NCI-H748 (cell line): ENCODE measurements at regions not wholly inside any gene's neighbourhood (a gene's known extent, or its start where the extent isn't known, plus 50 kb on each side); places are given as distances from the start of the nearest gene placed in this dataset.
"Not testable (repeated sequence)": the region's sequence is repeated elsewhere in the genome, so short reads cannot be mapped to it uniquely, and the experiment has no call there.

ENCODE experiments used
- DNase-seq: peaks from one replicate; lab custom pipeline; 2025; ENCODE audit not compliant: unreplicated experiment; lab: John Stamatoyannopoulos, UW

DNA sequence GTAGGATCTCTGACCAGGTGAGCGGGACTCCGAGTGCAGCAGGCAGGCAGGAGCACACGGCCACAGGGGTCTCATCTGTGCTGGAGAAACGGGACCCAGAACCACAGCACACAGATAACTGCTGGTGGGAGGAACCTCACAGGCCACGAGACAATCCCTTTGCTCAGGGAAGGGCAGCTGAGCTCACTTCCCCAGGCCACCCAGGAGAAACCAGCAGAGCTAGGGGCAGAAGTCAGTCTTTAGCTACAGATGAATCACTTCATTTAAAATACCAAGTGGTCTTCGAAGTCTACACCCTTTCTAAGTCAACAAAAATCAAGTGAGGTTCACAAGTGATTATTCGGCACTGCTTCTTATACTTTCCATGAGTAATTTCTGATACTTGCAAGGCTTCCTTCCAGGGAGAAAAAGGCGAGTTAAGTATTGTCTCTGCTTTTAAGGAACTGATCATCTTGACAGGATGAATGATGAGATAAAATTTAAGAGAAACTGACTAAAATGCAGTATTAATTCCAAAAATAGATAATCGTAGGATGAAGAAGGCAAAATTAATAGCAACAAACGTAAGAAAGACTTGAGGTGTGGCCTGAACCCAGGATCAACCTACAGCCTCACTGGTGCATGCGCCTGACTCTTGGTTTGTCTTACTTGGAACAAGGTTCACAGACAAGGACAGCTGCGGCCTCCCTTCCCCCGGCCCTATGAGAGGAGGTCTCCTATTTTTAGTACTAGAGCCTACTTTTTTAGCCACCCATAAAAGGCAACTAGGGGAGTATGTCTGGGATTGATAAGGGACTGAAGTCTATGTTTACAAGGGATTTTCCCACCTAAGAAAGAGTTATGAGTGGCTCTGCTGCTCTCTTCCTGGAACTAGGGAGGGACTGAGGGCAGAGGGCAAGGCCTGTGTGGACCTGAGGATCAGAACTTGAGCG is 233.6 kb downstream of the TTLL2 start:
- DNase-seq: no peak

DNA sequence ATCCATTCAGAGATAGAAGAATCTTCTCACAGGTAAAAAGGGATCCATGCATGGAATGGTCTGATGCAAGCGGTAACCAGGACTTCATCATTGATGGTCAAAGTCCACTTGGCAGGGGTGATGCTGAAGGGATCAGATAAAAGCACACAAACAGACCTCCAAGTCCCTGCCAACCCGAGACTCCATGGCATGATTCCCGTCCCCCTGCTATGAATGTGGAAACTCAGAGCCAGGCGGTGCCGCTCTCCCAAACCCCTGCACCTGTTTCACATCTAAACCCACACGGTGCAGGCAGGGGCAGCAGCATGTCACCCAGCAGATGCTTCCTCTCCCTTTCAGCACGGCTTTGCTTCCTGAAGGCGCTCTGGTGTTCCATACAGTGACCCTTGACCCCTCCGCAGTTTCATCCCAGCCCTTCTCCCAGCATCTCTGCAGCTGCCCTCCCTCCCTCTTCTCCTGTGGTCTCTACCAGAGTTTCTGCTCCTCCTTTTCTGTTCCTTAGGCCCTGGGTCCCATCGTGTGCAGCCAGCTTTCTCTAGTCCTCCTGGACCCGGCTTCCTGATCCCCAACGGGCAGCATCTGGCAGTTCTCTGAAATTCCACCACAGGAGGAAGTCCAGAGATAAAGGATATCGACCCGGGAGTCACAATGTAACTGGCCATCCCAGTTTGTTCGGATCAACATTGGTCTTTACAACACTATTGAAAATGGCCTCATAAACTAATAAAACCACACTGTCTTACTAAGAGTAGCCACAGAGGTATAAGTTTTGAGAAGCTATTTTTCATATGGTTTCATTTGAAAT is 235.0 kb downstream of the TTLL2 start:
- no peak for DNase-seq

DNA sequence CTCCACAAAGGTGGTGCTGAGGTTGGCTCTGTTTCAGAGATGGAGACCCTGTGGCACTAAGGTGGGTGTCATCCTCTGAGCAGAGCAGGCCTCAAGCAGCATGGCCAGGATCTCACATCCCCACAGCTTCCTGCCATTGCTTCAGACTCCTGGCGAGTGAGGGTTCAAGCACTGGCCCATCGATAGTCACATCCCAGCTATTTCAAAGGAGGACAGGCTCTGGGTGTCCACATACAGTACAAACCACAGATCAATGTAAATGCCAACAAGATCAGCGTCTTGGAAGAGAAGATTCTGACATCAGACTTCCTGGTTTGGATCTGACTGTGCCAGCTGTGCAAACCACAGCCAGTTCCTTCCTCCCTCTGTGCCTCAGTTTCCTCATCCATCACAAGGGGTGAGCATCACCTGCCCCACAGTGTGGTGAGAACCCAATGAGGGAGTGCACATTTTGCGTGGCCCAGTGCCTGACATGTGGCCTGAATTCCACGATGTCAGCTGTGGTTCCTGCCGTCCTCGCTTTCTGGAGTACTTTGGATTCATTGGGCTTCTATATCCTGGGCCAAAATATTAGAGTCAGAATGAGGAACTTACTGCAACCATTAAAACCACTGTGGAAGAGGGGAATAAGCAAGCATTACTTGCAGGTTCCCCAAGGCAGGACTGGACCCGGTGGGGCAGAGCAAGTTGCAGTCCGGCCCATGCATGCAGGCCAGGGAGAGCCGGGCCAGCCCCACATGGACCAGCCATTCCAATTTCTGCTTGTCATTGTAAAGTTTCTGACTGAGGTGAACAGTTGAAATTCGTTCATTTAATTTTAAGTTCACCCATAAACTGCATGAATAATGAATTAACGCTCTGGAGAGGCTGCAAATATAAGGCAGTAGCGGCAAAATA is 236.0 kb downstream of the TTLL2 start:
- no peak for DNase-seq

DNA sequence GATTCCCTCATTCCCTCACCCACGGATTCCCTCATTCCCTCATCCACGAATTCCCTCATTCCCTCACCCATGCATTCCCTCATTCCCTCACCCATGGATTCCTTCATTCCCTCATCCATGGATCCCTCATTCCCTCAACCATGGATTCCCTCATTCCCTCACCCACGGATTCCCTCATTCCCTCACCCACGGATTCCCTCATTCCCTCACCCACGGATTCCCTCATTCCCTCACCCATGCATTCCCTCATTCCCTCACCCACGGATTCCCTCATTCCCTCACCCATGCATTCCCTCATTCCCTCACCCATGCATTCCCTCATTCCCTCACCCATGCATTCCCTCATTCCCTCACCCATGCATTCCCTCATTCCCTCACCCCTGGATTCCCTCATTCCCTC is 238.0 kb downstream of the TTLL2 start:
- not testable (repeated sequence) for DNase-seq

DNA sequence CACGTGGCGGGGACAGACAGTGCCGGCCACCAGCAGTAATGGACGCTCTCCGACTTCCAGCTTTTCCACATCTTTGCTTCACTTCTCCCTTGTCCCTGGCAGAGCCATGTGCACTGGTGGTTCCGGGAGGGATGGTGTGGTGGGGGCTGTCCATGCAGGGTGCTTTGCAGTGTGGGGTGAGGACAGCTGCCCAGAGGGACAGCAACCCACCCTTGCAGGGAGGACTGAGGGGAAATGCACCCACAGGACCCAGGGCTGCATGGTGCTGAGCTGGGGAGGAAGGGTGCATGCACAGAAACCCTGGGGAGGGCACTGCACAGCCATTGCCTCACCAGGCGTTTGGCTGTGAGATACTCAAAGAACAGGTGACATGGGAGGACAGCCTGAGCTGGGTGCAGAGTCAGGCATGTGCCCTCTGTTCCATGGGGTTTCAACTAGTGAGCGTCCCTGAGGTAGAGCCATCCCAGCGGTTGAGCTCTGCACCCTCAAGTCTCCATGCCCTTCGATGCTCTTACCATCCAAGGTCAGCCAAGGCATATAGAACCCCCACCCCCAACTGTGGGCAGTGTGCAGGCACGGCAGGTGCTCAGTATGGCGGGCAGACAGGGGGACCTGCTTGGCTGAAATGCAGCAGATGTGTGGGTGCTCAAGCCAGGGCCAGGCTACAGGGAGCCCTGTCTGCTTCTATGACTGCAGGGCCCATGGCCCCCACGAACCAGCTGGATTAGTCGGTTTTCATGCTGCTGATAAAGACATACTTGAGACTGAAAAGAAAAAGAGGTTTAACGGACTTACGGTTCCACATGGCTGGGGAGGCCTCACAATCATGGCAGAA is 239.7 kb downstream of the TTLL2 start:
- DNase-seq: no peak

DNA sequence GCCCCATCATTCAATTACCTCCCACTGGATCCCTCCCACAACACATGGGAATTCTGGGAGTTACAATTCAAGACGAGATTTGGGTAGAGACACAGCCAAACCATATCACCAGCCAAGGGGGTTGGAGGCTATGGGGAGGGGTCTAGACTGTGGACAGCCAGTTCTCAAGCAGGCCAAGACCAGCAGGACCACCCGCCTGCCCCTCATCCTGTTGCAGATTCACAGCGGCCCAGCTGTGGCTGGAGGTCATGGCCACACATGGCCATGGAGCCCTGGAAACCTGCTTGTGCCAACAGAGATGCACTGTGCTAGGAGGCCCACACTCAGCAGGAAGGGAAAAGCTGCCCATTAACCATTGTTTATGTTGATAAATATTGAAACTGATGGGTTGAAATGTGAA is 240.5 kb downstream of the TTLL2 start:
- no peak for DNase-seq

DNA sequence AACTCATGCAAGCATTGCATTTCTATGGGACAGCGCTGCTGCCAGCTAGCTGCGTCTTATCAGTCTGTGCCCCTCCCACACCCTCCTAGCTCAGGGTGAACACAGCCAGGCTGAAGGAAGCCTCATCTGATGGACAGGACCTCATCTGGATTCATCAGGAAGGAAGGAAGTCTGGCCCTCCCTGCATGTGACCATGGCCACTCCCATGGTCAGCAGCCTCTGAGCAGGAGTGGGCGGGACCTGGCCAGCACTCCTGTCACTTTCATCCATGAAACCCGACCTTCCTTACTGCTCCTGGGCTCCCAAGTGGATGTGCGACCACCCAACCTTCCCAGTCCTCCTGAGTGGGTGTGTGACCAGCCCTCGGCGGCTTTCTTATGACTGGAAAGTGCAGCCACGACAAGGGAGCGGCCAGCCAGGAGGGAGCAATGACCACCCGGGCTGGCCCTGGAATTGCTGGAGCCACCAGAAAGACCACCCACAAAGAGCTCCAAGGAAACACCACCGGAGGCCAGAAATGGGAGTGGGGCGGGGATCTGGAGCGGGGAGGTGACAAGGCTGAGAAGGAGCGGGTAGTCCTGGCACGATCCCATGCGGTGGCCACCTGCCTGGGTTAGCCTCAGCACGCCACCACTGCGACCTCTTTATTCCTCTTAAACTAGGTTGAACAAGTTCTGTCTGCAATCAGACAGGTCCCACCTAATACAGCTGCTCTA is 241.2 kb downstream of the TTLL2 start:
- DNase-seq: no peak

DNA sequence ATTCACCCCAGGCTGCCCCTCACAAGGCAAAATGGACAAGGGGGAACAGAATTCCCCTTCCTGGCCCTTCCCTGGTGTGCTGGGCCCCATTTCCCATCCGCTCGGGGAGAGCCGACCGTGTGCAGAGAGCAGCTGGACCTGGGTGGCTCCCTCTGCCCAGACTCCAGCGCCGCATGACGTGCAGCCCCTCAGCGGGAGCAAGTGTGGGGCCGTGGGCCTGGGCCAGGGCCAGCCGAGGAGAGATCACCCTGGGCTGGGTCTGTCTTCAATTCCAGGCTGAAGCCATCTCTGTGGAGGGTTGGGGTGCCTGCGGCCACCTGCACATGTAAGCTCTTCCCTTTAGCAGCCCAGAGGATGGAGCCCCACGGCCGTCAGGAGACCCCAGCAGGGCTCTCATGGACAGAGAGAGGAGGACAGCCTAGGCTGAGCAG is 241.8 kb downstream of the TTLL2 start:
- no peak for DNase-seq

DNA sequence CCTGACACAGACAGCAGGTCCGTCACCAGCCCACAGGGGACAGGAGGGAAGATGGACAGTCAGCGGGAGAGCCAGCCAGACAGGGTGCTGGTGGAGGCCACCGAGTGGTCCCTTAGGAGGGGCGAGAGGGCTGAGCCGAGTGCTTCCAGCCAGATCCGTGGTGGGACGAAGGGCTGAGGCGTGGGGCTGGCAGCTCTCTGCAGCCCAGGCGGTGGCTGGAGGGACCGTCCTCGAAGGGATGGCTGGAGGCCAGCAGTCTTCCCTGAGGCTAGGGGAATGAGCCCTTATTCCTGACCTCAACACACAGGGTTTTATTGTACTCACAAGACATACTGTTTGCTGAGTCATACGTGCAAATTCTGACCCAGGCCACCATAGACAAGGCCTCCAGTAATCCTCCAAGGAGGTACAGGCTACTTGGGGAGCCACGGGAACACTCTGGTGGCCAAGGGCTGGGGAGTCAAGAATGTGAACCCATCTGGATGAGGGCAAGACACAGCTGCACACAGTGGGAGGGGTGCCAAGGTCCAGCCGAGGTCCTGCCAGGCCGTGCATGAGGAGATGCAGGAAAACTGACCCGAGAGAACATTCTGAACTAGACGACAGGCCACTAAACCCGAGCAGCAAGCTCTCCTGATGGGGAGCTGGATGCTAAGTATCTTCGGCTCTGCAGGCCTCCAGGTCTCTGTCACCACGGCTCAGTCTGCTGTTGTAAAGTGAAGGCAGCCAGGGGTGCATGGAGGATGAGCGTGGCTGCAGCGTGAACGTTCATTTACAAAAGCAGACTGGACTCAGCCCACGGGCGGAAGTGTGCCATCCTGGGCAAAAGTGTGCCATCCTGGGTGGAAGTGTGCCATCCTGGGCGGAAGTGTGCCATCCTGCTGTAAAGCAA is 242.5 kb downstream of the TTLL2 start:
- DNase-seq: no peak

DNA sequence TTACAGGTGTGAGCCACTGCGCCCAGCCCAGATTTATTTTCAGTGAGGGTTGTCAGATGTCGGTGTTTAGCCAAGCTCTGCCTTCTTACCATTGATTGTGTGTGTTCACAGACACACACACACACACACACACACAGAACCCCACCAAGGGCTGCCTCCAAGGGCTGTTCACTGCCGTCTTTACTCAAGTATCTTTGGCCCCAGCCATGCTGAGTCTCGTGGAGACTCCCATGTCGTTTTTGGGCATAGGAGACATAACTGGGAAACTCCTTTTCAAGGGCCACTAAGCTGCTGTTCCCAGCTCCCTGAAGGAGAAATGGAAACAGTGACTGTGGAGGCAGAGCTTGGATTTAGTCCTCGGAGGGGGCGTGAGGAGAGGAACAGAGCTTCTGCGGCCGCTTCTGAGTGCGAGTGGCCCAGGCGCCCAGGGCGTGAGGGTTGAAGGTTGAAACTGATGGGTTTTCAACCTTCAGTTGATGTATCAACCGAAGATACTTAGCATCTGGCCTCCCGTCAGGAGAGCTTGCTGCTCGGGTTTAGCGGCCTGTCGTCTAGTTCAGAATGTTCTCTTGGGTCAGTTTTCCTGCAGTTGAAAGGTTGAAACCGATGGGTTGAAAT is 243.6 kb downstream of the TTLL2 start:
- no peak for DNase-seq

DNA sequence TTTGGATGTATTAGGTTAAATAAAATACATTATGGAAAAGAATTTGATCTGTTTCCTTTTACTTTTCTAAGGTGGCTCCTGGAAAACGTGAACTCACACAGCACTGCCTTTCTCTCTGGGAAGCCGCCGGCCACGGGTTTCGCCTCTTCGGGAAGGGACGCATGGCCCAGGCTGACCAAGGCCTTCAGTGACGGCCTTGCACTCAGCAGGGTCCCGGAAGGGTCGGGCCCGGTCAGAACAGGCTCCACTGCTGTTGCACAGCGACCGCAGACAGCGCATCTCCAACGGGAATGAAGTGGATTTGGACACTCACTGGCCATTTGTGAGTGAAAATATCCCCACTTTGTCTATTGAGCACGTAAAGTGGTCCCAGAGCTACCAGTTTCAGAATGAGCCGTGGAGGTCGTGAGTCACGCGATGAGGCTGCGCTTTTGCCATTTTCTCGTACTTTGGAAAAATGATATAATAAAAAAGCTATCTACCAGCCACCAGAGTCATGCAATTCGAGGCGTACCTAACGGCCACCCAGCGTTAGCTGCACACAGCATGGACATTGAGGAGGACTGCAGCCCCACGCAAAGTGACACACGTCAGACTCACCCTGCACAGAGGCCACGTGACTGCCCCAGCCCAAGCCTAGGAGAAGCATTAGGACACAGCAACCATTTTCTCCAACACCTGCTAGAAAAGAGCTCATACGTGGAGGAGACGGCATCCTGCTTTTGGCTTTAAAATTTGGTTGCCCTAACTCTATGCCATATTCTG is 244.3 kb downstream of the TTLL2 start:
- no peak for DNase-seq

DNA sequence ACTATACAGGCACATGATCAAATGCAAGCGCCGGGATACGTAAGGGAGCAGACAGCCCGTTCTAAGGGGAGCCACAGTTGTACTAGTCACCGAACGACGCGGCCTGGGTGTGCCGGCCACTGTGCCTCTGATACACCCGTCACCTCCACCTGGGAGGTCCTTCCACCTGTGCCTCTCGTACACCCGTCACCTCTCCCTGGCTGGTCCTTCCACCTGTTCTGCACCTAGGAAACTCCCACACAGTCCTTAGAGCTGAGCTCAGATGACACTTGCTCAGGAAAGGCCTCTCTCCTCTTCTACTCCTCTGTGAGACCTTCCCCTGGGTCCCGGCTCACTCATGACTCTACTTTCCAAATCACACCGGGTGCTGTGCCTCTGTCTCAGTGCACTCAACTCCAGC is 245.0 kb downstream of the TTLL2 start:
- no peak for DNase-seq

DNA sequence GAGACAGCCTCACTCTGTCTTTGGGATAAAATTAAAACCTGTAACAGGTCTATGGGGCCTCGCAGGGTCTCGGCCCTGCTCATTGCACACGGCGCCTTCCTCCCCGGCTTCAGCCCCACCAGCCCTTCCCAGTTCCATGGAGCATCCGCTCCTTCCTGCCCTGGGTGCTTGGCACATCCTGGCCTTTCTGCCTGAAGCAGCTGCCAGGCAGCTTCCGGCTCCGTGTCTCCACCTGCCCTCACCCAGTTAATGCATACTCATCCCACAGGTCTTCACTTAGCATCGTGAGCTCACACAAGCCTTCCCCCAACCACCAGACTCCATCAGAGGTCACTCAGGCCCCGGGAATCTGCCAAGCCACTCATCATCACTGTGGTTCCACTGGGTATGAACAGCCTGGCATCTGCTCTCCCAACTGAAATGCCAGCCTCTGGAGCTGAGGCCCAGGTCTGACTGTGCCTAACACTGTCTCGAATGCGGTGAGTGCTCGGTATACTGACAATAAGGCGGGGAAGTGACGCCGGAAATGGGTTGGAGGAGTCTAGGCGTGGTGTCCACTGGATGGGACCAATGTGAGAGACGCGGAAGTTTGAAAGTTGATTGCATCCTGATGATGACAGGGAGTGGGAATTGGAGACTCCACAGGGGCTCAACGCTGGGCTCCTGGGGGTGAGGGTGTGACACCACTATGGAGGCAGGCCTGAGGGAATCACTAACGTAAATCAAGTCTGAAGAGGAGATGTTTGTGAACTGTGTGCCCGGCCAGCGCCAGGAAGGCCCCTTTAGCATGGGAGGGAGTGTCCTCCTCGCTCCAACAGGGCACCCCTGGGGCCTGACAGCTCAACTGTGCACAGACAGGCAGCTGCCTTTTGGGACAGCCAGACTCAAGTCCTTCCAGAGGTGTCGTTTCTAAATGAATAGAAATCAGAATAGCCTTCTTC is 245.8 kb downstream of the TTLL2 start:
- DNase-seq: no peak

DNA sequence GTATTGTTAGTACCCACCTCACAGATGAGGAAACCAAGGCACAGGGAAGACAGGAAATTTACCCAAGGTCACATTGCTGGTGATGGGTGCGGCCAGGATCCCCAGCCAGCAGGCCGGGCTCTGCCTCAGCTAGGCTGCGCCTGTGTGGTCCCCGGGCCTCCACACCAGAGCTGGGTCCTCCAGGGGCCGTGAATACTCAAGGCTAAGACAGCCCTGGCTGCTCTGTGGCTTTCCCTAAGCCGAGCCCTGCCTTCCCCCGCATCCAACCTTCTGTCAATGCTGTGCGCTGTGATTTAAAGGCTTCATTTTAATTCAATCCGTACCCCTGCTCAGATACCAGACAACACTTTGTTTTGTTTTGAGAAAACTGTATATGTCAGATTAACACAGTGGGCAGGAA is 246.7 kb downstream of the TTLL2 start:
- no peak for DNase-seq

DNA sequence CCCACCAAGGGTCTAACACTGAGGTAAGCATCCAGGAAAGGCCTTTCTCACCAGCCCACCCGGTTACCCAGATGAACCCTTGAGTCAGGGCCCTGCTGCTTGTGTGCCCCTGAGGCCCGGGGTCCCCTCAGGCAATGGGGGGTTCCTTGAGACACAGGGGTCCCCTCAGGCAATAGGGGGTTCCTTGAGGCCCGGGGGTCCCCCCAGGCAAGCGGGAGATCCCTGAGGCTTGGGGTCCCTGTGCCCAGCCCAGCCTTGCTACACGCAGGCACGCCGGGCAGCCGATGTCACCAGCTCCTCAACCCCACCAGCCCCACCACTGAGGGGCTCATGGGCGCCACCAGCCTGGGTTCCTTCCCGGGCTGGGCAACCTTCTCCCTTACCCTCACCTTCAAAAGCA is 247.2 kb downstream of the TTLL2 start:
- no peak for DNase-seq

DNA sequence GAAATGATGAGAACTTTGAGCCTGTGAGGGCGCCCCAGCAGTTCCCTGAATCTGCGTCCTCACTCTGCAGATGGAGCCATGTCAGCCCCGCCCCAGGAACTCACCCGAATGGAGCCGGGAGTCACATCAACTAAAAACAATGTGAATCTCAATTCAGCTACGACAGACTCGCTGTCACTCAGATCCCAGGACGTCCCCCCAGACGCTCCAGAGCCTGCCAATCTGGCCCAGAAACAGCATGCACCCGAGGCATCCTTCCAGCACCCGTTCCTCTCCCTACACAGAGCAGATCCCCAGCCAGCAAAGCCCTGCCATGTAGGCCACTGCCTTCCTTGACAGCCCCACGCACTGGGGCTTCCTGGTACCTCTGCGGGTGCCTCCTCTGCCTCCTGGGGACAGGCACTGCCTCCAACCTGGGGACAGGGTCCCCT is 248.0 kb downstream of the TTLL2 start:
- DNase-seq: no peak
